CD4-positive, alpha-beta T cell (primary cell): ENCODE measurements at regions not wholly inside any gene's neighbourhood (a gene's known extent, or its start where the extent isn't known, plus 50 kb on each side); places are given as distances from the start of the nearest gene placed in this dataset.

ENCODE experiments used
- ATAC-seq: fragments of 200-7000 bp; cut with Tn5 transposase; one replicate; pipeline ENCODE4 v1.10.0; 2022; ENCODE audit warnings: mild to moderate bottlenecking; ENCODE audit not compliant: poor library complexity
- CTCF ChIA-PET: fragments of 350-600 bp; sonication (Branson Sonifier 250); formaldehyde crosslinking; loops from one replicate; lab custom pipeline; 2021; ENCODE audit warnings: antibody characterized with exemption, inconsistent platforms; lab: Charles Lee
- POLR2A ChIA-PET: fragments of 350-600 bp; sonication (Branson Sonifier 250); formaldehyde crosslinking; loops from one replicate; lab custom pipeline; 2021; ENCODE audit warnings: antibody characterized with exemption, inconsistent platforms; lab: Charles Lee
- DNase-seq, 14 experiments: peaks; one replicate each; pipeline ENCODE4 v3.0.0-alpha.2; 2013 to 2020; ENCODE audit warnings: mixed read lengths in 2 of 14
- H3K27ac ChIP-seq, 2 donors: one replicate each; pipeline versions ENCODE4 v1.5.1 to v1.7.0; 2013; ENCODE audit warnings: low read length in 2 of 2, low read depth in 1 of 2, mild to moderate bottlenecking in 1 of 2
- H3K27me3 ChIP-seq, 2 experiments: 1 replicate in 1 of 2; 2 replicates in 1 of 2; pipeline versions ENCODE4 v1.6.1 to v1.7.0; 2013; ENCODE audit warnings: low read length in 2 of 2, control low read depth in 1 of 2, mild to moderate bottlenecking in 1 of 2, moderate library complexity in 1 of 2; ENCODE audit not compliant: insufficient read depth in 2 of 2, control insufficient read depth in 1 of 2
- H3K36me3 ChIP-seq: one replicate; pipeline ENCODE4 v1.6.1; 2013; ENCODE audit warnings: low read length, control low read depth; ENCODE audit not compliant: insufficient read depth
- H3K4me1 ChIP-seq: one replicate; pipeline ENCODE4 v1.6.1; 2013; ENCODE audit warnings: low read length, control low read depth; ENCODE audit not compliant: insufficient read depth
- H3K4me3 ChIP-seq: one replicate; pipeline ENCODE4 v1.5.1; 2013; ENCODE audit warnings: mild to moderate bottlenecking, low read length, moderate library complexity
- H3K9me3 ChIP-seq, 2 experiments: 1 replicate in 1 of 2; 2 replicates in 1 of 2; pipeline versions ENCODE4 v1.6.1 to v1.7.0; 2013; ENCODE audit warnings: low read length in 2 of 2, mild to moderate bottlenecking in 2 of 2, control low read depth in 1 of 2, moderate library complexity in 1 of 2; ENCODE audit not compliant: control insufficient read depth in 1 of 2, insufficient read depth in 1 of 2
- H3K27ac Mint-ChIP-seq: one replicate; pipeline ENCODE4 v1.8.0; 2020; ENCODE audit warnings: mixed read lengths
- H3K27me3 Mint-ChIP-seq: one replicate; pipeline ENCODE4 v1.8.0; 2021; ENCODE audit warnings: mixed read lengths
- H3K36me3 Mint-ChIP-seq: one replicate; pipeline ENCODE4 v1.8.0; 2021; ENCODE audit warnings: low read depth, mixed read lengths
- H3K4me1 Mint-ChIP-seq: one replicate; pipeline ENCODE4 v1.8.0; 2021; ENCODE audit warnings: low read depth, mixed read lengths
- H3K4me3 Mint-ChIP-seq: one replicate; pipeline ENCODE4 v1.8.0; 2020; ENCODE audit warnings: mild to moderate bottlenecking, mixed read lengths
- H3K9me3 Mint-ChIP-seq: one replicate; pipeline ENCODE4 v1.8.0; 2020; ENCODE audit warnings: mixed read lengths
- CTCF ChIP-seq: fragments of 200-600 bp; IDR thresholded peaks from one replicate; pipeline ENCODE4 v1.8.0; 2022; ENCODE audit warnings: antibody characterized with exemption, mild to moderate bottlenecking
- intact Hi-C, 2 experiments: fragments of 100-400 bp; cut with DNase I in 1 of 2; cut with micrococcal nuclease in 1 of 2; formaldehyde crosslinking; loops; one replicate each; pipeline versions ENCODE4 v1.15.1 to v1.9.0; 2023 to 2025; cut with DNase I, micrococcal nuclease

- Mint-ChIP-seq H3K27ac (no peak overlapping the region), H3K4me3 (no peak overlapping the region), H3K27me3 (no peaks in the 10 kb centered on the region), H3K36me3 (no peaks in the 10 kb centered on the region), H3K4me1 (no peaks in the 10 kb centered on the region), H3K9me3 (peaks cover 3% of the 10 kb centered on the region)
- peaks cover 0 to 3% of the 10 kb centered on the region in 2 experiments for H3K9me3 ChIP-seq
- no peak overlapping the region for H3K27ac ChIP-seq
- H3K36me3 ChIP-seq: no peaks in the 10 kb centered on the region
- H3K4me1 ChIP-seq: no peaks in the 10 kb centered on the region
- TF ChIP-seq CTCF: no peak
- no peak overlapping the region for H3K4me3 ChIP-seq
- intact Hi-C loops: no loop called here
- no peaks in the 10 kb centered on the region for H3K27me3 ChIP-seq
- ChIA-PET CTCF (no interaction called here), POLR2A (no interaction called here)
- ATAC-seq: no peak
- DNase-seq: no peak
Measured at GRCh38 chr17:70321352-70321751, 152.0 kb downstream of the KCNJ2 start.

- ATAC-seq (no peak), DNase-seq (no peak)
- H3K9me3 ChIP-seq: peaks cover 0 to 3% of the 10 kb centered on the region in 2 experiments
- ChIA-PET CTCF (no interaction called here), POLR2A (no interaction called here)
- H3K27ac ChIP-seq: no peak overlapping the region
- Mint-ChIP-seq H3K4me3 (no peak overlapping the region), H3K9me3 (peaks cover 3% of the 10 kb centered on the region), H3K4me1 (no peaks in the 10 kb centered on the region), H3K36me3 (no peaks in the 10 kb centered on the region), H3K27me3 (no peaks in the 10 kb centered on the region), H3K27ac (no peak overlapping the region)
- intact Hi-C loops: no loop called here
- no peak overlapping the region for H3K4me3 ChIP-seq
- no peaks in the 10 kb centered on the region for H3K27me3 ChIP-seq
- no peaks in the 10 kb centered on the region for H3K4me1 ChIP-seq
- no peak for TF ChIP-seq CTCF
- H3K36me3 ChIP-seq: no peaks in the 10 kb centered on the region
Measured at GRCh38 chr17:70323269-70323668, 153.9 kb downstream of the KCNJ2 start.

- Histone ChIP-seq H3K9me3 (no peaks in the 10 kb centered on the region), H3K4me1 (no peaks in the 10 kb centered on the region), H3K27ac (no peak overlapping the region), H3K4me3 (no peak overlapping the region), H3K27me3 (no peaks in the 10 kb centered on the region), H3K36me3 (no peaks in the 10 kb centered on the region)
- no peak for DNase-seq
- ATAC-seq: no peak
- intact Hi-C loops: no loop called here
- no peaks in the 10 kb centered on the region for H3K36me3 Mint-ChIP-seq
- no peak overlapping the region for H3K4me3 Mint-ChIP-seq
- H3K9me3 Mint-ChIP-seq: no peaks in the 10 kb centered on the region
- no peaks in the 10 kb centered on the region for H3K27me3 Mint-ChIP-seq
- no peaks in the 10 kb centered on the region for H3K4me1 Mint-ChIP-seq
- CTCF ChIA-PET: no interaction called here
- no peak overlapping the region for H3K27ac Mint-ChIP-seq
- no peak for TF ChIP-seq CTCF
- POLR2A ChIA-PET: no interaction called here
Measured at GRCh38 chr17:70324031-70324430, 154.7 kb downstream of the KCNJ2 start.
